Duodenal mucosa (tissue), 2 donors: ENCODE measurements at regions not wholly inside any gene's neighbourhood (a gene's known extent, or its start where the extent isn't known, plus 50 kb on each side); places are given as distances from the start of the nearest gene placed in this dataset.
"Not testable (repeated sequence)": the region's sequence is repeated elsewhere in the genome, so short reads cannot be mapped to it uniquely, and the experiment has no call there.

ENCODE experiments used
- H3K27ac ChIP-seq: one replicate; pipeline ENCODE4 v1.7.0; 2013; ENCODE audit warnings: low read depth, low read length
- H3K27me3 ChIP-seq, 2 donors: one replicate each; pipeline ENCODE4 v1.7.0; 2013; ENCODE audit warnings: low read length in 2 of 2, control low read depth in 1 of 2; ENCODE audit not compliant: insufficient read depth in 2 of 2, control insufficient read depth in 1 of 2
- H3K36me3 ChIP-seq, 2 donors: one replicate each; pipeline ENCODE4 v1.7.0; 2013; ENCODE audit warnings: low read length in 2 of 2, control low read depth in 1 of 2; ENCODE audit not compliant: insufficient read depth in 2 of 2, control insufficient read depth in 1 of 2
- H3K4me1 ChIP-seq, 2 donors: one replicate each; pipeline ENCODE4 v1.7.0; 2013; ENCODE audit warnings: low read length in 2 of 2, control low read depth in 1 of 2; ENCODE audit not compliant: insufficient read depth in 2 of 2, control insufficient read depth in 1 of 2
- H3K4me3 ChIP-seq, 2 donors: one replicate each; pipeline ENCODE4 v1.7.0; 2013; ENCODE audit warnings: low read length in 2 of 2, low read depth in 1 of 2
- H3K9ac ChIP-seq, 2 donors: one replicate each; pipeline ENCODE4 v1.7.0; 2013; ENCODE audit warnings: low read length in 2 of 2, low read depth in 1 of 2
- H3K9me3 ChIP-seq, 2 donors: one replicate each; pipeline ENCODE4 v1.7.0; 2013; ENCODE audit warnings: low read length in 2 of 2, control low read depth in 1 of 2; ENCODE audit not compliant: control insufficient read depth in 1 of 2

DNA sequence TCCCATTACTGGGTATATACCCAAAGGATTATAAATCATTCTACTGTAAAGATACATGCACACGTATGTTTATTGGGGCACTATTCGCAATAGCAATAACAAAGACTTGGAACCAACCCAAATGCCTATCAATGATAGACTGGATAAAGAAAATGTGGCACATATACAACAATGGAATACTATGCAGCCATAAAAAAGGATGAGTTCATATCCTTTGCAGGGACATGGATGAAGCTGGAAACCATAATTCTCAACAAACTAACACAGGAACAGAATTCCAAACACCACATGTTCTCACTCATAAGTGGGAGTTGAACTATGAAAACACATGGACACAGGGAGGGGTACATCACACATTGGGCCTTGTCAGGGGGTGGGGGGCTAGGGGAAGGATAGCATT is 453.0 kb upstream of the FANCL start:
- H3K27me3 ChIP-seq, H3K36me3 ChIP-seq, H3K9ac ChIP-seq, H3K9me3 ChIP-seq, H3K27ac ChIP-seq, H3K4me1 ChIP-seq, H3K4me3 ChIP-seq: not testable (repeated sequence)

DNA sequence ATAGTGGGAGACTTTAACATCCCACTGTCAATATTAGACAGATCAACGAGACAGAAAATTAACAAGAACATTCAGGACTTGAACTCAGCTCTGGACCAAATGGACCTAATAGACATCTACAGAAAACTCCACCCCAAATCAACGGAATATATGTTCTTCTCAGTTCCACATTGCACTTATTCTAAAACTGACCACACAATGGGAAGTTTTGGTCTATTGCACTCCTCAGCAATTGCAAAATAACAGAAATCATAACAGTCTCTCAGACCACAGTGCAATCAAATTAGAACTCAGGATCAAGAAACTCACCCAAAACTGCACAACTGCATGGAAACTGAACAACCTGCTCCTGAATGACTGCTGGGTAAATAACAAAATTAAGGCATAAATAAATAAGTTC is 449.9 kb upstream of the FANCL start:
- H3K9ac ChIP-seq, H3K36me3 ChIP-seq, H3K27me3 ChIP-seq, H3K27ac ChIP-seq, H3K4me1 ChIP-seq, H3K9me3 ChIP-seq, H3K4me3 ChIP-seq: not testable (repeated sequence)

DNA sequence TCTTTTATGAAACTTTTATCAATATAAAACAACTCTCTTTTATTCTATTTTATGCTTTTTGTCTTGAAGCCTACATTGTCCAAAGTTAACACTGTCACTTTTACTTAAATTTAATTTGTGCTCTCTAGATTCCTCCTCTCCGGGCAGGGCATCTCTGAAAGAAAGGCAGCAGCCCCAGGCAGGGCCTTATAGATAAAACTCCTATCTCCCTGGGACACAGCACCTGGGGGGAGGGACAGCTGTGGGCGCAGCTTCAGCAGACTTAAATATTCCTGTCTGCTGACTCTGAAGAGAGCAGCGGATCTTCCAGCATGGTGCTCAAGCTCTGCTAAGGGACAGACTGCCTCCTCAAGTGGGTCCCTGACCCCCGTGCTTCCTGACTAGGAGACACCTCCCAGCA is 447.7 kb upstream of the FANCL start:
- no peaks in the 10 kb centered on the region for H3K4me1 ChIP-seq
- H3K9me3 ChIP-seq: no peaks in the 10 kb centered on the region
- no peaks in the 10 kb centered on the region for H3K36me3 ChIP-seq
- no peak overlapping the region for H3K4me3 ChIP-seq
- no peak overlapping the region for H3K9ac ChIP-seq
- no peaks in the 10 kb centered on the region for H3K27me3 ChIP-seq
- H3K27ac ChIP-seq: no peak overlapping the region

DNA sequence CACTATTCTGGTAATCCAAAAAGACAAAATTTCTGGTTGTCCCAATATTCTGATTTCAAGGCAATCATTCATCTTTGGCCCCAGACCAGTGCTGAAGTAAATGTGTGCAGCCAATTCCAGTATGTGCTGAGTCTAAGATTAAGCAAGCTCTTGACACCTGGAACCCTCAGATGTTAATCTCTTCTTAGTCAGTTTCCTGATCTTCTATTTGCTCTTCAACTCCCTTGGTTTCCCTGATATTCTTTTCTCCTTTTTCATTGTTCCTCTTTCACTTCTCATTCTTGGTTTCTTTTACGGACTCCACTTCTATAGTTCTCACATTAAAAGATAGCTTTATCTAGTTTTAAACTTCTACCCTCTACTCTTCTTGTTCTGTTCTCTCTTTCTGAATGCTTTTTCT is 445.7 kb upstream of the FANCL start:
- Histone ChIP-seq H3K27ac (no peak overlapping the region), H3K36me3 (no peaks in the 10 kb centered on the region), H3K4me3 (no peak overlapping the region), H3K9me3 (no peaks in the 10 kb centered on the region), H3K4me1 (no peaks in the 10 kb centered on the region), H3K27me3 (no peaks in the 10 kb centered on the region), H3K9ac (no peak overlapping the region)

DNA sequence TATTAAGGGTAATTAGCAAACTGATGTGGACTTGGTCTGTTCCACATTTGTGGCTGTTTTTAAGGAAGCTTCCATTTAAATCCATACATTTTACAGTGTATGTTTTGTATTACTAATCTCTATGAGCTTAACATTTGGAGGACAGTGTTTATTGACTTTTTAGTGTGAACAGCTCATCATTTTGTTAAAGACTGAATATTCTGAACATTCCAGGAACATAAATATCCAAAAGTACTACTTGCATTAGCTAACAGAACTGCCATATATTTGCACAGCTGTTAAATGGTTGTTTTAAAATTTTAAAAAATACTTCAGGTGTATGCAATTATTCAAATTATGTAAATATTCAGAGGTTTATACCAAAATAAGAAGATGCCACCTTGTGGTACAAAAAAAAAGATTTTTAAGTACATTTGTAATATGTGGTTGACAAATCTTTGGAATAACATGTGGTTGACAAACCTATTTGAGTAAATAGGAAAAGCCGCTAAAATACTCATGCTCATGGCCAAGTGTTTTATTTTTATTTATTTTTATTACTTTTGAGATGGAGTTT is 439.7 kb upstream of the FANCL start:
- no peaks in the 10 kb centered on the region for H3K36me3 ChIP-seq
- no peaks in the 10 kb centered on the region for H3K9me3 ChIP-seq
- no peaks in the 10 kb centered on the region for H3K4me1 ChIP-seq
- no peak overlapping the region for H3K9ac ChIP-seq
- no peak overlapping the region for H3K27ac ChIP-seq
- H3K27me3 ChIP-seq: no peaks in the 10 kb centered on the region
- H3K4me3 ChIP-seq: no peak overlapping the region

DNA sequence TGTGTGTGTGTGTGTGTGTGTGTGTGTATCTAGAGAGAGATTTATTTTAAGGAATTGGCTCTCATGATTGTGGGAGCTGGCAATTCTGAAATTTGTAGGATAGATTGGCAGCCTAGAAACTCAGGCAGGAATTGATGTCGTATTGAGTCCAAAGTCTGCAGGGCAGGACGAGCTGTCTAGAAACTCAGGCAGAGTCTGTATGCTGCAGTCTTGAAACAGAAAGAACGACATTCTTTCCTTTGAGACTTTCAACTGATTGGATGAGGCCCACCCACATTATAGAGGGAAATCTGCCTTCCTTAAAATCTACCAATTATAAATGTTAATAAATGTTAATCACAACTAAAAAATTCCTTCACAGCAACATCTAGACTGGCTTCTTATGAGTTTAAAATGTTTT is 436.6 kb upstream of the FANCL start:
- no peaks in the 10 kb centered on the region for H3K36me3 ChIP-seq
- no peak overlapping the region for H3K27ac ChIP-seq
- no peak overlapping the region for H3K9ac ChIP-seq
- H3K9me3 ChIP-seq: no peaks in the 10 kb centered on the region
- H3K4me1 ChIP-seq: no peaks in the 10 kb centered on the region
- no peaks in the 10 kb centered on the region for H3K27me3 ChIP-seq
- no peak overlapping the region for H3K4me3 ChIP-seq

DNA sequence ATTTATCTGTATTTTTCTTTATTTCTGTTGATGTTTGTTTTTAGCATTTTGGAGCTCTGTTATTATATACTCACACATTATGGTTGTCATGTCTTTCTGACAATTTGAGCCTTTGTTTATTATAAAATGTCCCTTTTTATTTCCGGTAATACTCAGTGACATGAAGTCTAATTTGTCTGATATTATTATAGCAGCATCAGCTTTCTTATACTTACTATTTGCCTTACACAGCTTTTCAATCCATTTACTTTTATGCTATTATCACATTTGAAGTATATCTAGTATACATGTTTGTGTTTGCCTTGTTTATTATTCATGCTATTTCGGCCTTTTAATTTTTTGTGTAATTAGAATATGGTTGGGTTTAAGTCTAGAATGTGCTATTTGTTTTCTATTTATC is 430.6 kb upstream of the FANCL start:
- Histone ChIP-seq H3K9ac (no peak overlapping the region), H3K27me3 (no peaks in the 10 kb centered on the region), H3K27ac (no peak overlapping the region), H3K9me3 (no peaks in the 10 kb centered on the region), H3K4me3 (no peak overlapping the region), H3K36me3 (no peaks in the 10 kb centered on the region), H3K4me1 (no peaks in the 10 kb centered on the region)

DNA sequence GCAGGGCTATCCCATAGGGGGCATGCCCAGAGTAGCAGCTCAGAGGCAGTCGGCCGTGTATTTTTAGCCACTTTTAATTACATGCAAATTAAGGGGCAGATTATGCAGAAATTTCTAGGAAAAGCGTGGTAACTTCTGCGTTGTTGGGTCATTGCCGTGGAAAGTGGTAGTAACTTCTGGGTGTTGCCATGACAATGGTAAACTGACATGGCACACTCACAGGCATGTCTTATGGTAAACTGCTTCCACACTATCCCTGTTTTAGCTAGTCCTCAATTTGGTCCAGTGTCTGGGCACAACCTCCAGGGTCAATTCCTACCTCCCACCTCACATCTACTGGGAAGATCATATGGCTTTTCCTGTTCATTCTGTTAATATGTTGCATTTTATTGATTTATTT is 428.9 kb upstream of the FANCL start:
- Histone ChIP-seq H3K36me3 (no peaks in the 10 kb centered on the region), H3K4me1 (no peaks in the 10 kb centered on the region), H3K4me3 (no peak overlapping the region), H3K9ac (no peak overlapping the region), H3K27me3 (no peaks in the 10 kb centered on the region), H3K9me3 (no peaks in the 10 kb centered on the region), H3K27ac (no peak overlapping the region)

DNA sequence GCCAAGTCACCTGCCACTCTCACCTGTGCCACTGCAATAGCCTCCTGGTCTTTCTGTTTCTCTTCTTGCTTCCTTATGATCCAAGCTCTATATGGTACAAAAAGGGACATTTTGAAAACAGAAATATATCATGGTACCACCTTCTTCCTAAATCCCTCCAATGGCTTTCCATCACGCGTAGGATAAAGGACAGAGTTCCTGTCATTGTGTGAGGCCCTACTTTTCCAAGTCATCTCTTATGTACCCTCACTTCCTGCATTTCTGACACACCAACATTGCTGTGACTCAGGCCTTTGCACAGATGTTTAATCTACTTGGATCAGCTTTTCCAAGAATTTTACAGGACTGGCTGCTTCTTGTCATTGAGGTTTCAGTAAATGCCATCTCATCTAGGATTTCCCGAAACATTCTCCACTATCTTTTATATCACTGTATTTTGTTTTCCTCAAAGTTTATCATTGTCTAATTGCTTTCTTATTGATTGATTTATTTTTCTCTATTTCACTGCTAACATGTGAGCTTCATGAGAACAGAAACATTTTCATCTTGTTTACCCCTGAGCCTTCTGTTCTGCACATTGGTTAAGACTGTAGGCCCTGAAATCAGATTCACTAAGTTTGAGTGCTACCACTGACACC is 426.1 kb upstream of the FANCL start:
- no peaks in the 10 kb centered on the region for H3K4me1 ChIP-seq
- no peaks in the 10 kb centered on the region for H3K9me3 ChIP-seq
- no peak overlapping the region for H3K27ac ChIP-seq
- H3K27me3 ChIP-seq: no peaks in the 10 kb centered on the region
- no peaks in the 10 kb centered on the region for H3K36me3 ChIP-seq
- H3K9ac ChIP-seq: no peak overlapping the region
- H3K4me3 ChIP-seq: no peak overlapping the region

DNA sequence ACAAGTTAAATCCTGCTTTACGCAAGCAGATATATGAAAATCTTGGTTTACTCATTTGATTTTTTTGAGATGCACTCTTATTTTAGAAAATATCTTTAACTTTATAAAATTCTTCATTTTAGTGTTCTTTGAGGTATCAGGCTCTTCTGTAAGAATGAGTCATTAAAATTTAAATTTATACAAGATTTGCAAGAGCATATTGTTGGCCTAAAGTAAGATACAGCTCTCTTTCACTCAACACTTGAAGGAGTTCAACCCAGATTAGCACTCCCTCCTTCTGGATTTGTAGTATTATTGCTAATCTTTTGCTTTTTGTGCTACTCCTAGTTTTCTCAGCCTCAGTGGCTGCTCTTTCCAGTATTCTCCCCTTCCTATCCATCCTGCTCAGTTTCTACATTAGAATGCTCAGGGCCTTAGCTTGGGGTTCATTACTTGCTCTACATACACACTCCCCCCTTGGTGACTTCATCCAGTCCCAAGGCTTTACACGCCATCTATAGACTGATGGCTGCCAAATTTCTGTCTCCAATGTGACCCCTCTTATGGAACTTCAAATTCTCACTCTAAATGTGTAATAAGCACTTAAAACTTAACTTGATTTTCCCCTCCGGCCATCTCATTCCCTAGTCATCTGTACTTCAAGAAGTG is 425.3 kb upstream of the FANCL start:
- Histone ChIP-seq H3K4me3 (no peak overlapping the region), H3K9ac (no peak overlapping the region)

More for the DNA sequence above, 425.3 kb upstream of the FANCL start:
- Histone ChIP-seq H3K4me1 (no peaks in the 10 kb centered on the region), H3K27me3 (no peaks in the 10 kb centered on the region), H3K27ac (no peak overlapping the region), H3K36me3 (no peaks in the 10 kb centered on the region), H3K9me3 (no peaks in the 10 kb centered on the region)
